SU-DHL-6 (cell line): ENCODE measurements at regions not wholly inside any gene's neighbourhood (a gene's known extent, or its start where the extent isn't known, plus 50 kb on each side); places are given as distances from the start of the nearest gene placed in this dataset.
"Not testable (repeated sequence)": the region's sequence is repeated elsewhere in the genome, so short reads cannot be mapped to it uniquely, and the experiment has no call there.

Experiments
- EZH2phosphoT487 ChIP-seq: fragments of 200-600 bp; sonication (generic), shearing (Covaris generic); conservative IDR thresholded peaks from 2 replicates; pipeline ENCODE4 v1.6.1; 2018; ENCODE audit warnings: mild to moderate bottlenecking, antibody characterized with exemption, low read length, moderate library complexity, mixed read lengths
- TF ChIP-seq, protein P1 (sequence below): fragments of 200-600 bp; sonication (generic); IDR thresholded peaks from one replicate; pipeline ENCODE4 v1.5.1; 2017; ENCODE audit warnings: antibody characterized with exemption, mild to moderate bottlenecking, low read length, moderate library complexity; ENCODE audit not compliant: insufficient read depth, poor library complexity, severe bottlenecking

DNA sequence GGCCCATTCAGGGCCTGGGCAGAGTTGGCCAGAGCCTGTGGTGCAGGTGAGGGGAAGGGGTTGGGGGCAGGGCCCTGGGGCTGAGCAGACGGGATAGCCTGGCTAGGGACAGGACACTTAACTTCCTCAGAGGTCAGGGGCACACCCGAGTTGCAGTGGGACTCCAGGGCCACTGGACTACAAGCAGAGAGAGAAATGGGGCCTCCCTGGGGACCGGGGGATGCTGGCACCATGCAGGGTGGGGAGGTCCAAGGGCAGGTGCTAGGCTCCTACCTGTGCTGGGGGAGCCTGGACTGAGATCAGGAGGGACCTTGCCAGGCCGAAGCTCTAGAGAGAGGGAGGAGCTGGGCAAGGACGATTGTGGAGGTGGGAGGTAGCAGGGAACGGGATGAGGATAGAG, 222.3 kb downstream of the TMEM121 start:
- TF ChIP-seq, protein P1, sequence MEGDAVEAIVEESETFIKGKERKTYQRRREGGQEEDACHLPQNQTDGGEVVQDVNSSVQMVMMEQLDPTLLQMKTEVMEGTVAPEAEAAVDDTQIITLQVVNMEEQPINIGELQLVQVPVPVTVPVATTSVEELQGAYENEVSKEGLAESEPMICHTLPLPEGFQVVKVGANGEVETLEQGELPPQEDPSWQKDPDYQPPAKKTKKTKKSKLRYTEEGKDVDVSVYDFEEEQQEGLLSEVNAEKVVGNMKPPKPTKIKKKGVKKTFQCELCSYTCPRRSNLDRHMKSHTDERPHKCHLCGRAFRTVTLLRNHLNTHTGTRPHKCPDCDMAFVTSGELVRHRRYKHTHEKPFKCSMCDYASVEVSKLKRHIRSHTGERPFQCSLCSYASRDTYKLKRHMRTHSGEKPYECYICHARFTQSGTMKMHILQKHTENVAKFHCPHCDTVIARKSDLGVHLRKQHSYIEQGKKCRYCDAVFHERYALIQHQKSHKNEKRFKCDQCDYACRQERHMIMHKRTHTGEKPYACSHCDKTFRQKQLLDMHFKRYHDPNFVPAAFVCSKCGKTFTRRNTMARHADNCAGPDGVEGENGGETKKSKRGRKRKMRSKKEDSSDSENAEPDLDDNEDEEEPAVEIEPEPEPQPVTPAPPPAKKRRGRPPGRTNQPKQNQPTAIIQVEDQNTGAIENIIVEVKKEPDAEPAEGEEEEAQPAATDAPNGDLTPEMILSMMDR, result not testable (repeated sequence)
- TF ChIP-seq EZH2phosphoT487, result not testable (repeated sequence)
